ENCODE measurements at regions not wholly inside any gene's neighbourhood (a gene's known extent, or its start where the extent isn't known, plus 50 kb on each side); places are given as distances from the start of the nearest gene placed in this dataset.

DNA sequence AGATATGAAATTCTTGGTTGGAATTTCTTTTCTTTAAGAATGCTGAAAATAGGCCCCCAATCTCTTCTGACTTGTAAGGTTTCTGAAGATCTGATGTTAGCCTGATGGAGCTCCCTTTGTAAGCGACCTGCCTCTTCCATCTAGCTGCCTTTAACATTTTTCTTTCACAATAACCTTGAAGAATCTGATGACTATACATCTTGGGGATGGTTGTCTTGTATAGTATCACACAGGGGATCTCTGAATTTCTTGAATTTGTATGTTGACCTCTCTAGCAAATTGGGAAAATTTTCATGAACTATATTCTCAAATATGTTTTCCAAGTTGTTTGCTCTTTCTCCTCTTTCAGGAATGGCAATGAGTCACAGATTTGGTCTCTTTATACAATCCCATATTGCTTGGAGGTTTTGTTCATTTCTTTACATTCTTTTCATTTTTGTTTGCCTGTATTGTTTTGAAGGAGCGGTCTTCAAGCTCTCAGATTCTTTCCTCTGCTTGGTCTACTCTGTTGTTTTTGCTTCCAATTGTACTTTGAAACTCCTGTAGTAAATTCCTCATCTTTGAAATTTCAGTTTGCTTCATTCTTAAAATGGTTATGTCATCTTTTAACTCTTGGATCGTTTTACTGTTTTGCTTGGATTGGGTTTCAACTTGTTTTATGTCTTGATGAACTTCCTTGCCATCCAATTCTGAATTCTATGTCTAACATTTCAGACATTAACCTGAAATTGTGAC, 245.2 kb upstream of the TARS1 start:
- TF ChIP-seq CTCF (IDR thresholded peaks at IDR 0.05) (no peak), POLR2A (IDR thresholded peaks at IDR 0.05) (no peak)

All from vagina (tissue), 2 donors.